Peyer's patch (tissue), 4 donors: ENCODE measurements at regions not wholly inside any gene's neighbourhood (a gene's known extent, or its start where the extent isn't known, plus 50 kb on each side); places are given as distances from the start of the nearest gene placed in this dataset.

ENCODE experiments used
- DNase-seq, 3 donors: peaks; one replicate each; pipeline ENCODE4 v3.0.0-alpha.2; 2017 to 2019
- H3K27ac ChIP-seq, 4 donors: fragments of 200-600 bp; sonication (generic); one replicate each; pipeline ENCODE4 v1.5.1; 2016 to 2019
- H3K27me3 ChIP-seq, 2 donors: fragments of 200-600 bp; sonication (generic); one replicate each; pipeline ENCODE4 v1.5.1; 2019
- H3K36me3 ChIP-seq, 3 donors: fragments of 200-600 bp; sonication (generic); one replicate each; pipeline ENCODE4 v1.5.1; 2016 to 2019
- H3K4me1 ChIP-seq, 4 donors: fragments of 200-600 bp; sonication (generic); one replicate each; pipeline ENCODE4 v1.5.1; 2016 to 2019
- H3K4me3 ChIP-seq, 4 donors: fragments of 200-600 bp; sonication (generic); 1 replicate in 3 of 4; 2 replicates in 1 of 4; pipeline ENCODE4 v1.5.1; 2016 to 2019; ENCODE audit warnings: mild to moderate bottlenecking in 1 of 4
- H3K9me3 ChIP-seq, 4 donors: fragments of 200-600 bp; sonication (generic); one replicate each; pipeline ENCODE4 v1.5.1; 2016 to 2019; ENCODE audit warnings: mild to moderate bottlenecking in 1 of 4
- POLR2A ChIP-seq, 2 donors: fragments of 450-650 bp; IDR thresholded peaks; one replicate each; pipeline ENCODE4 v1.5.1; 2017; ENCODE audit warnings: antibody characterized with exemption in 2 of 2, mild to moderate bottlenecking in 2 of 2, moderate library complexity in 2 of 2
- TF ChIP-seq, protein P1 (sequence below), 6 experiments: fragments of 450-650 bp in 4 of 6; fragments of 200-600 bp in 2 of 6; sonication (generic) in 1 of 6; IDR thresholded peaks; one replicate each; pipeline ENCODE4 v1.5.1; 2017 to 2019; ENCODE audit warnings: antibody characterized with exemption in 6 of 6, mild to moderate bottlenecking in 3 of 6, moderate library complexity in 1 of 6

DNA sequence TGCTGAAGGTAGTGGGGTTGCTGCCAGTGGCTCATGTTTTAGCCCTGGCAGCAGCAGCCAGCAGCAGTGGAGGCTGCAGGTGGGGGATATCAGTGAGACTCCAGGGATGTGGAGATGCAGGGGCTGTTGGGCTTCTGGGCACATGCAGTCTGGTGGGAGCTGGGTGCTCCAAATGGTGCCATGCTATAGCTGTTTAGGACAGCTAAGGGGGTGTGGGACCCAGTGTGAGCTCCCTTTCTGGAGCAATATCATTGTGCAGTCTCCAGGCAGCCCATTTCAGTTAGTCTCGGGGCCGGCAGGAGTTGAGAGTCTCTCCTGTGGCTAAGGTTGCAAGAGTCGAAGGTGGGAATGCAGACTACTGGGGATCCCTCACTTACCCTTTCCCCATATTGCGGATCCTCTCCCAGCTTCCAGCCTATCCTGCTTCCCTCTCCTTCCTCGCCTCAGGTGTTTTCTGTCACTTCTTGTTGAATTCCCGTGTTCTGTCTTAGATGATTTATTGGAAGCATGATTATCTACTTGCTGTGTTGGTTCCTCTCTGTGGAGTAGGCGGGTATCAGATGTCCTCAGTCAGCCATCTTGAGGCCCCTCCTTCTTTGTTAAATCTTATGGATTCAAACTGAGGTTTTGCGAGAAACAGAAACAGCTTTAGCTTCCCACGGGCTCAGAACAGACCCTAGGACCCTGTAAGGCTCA lies 112.0 kb downstream of the FAM43A start:
- Histone ChIP-seq H3K36me3 (no peaks in the 10 kb centered on the region), H3K9me3 (peaks cover 0 to 7% (median 0%) of the 10 kb centered on the region in 4 donors), H3K27ac (no peak overlapping the region), H3K27me3 (no peaks in the 10 kb centered on the region), H3K4me1 (no peaks in the 10 kb centered on the region), H3K4me3 (no peak overlapping the region)
- no peak for DNase-seq
- TF ChIP-seq, protein P1, sequence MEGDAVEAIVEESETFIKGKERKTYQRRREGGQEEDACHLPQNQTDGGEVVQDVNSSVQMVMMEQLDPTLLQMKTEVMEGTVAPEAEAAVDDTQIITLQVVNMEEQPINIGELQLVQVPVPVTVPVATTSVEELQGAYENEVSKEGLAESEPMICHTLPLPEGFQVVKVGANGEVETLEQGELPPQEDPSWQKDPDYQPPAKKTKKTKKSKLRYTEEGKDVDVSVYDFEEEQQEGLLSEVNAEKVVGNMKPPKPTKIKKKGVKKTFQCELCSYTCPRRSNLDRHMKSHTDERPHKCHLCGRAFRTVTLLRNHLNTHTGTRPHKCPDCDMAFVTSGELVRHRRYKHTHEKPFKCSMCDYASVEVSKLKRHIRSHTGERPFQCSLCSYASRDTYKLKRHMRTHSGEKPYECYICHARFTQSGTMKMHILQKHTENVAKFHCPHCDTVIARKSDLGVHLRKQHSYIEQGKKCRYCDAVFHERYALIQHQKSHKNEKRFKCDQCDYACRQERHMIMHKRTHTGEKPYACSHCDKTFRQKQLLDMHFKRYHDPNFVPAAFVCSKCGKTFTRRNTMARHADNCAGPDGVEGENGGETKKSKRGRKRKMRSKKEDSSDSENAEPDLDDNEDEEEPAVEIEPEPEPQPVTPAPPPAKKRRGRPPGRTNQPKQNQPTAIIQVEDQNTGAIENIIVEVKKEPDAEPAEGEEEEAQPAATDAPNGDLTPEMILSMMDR (IDR thresholded peaks at IDR 0.05): no peak
- TF ChIP-seq POLR2A (IDR thresholded peaks at IDR 0.05): no peak

DNA sequence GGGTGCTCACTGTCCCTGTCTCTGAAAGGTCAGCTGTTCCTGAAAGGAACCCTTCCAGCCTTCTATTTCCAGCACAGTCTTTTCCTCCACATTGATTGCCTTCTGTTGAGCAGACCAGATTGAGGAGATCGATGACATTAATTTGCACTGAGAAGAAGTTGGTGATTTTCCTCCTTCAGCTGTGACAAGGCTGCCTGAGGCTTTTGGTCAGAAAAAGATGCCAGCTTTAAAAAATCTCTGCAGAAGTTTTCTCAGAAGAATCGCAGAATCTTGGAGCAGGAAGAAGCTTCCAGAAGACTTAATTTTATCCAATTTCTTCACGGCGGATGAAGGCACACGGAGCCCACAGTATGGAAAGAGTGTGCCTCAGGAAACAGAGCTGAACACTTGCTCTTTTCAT lies 112.8 kb downstream of the FAM43A start:
- Histone ChIP-seq H3K4me1 (no peaks in the 10 kb centered on the region), H3K4me3 (no peak overlapping the region), H3K36me3 (no peaks in the 10 kb centered on the region), H3K9me3 (peaks cover 0 to 7% (median 0%) of the 10 kb centered on the region in 4 donors), H3K27me3 (no peaks in the 10 kb centered on the region), H3K27ac (no peak overlapping the region)
- TF ChIP-seq POLR2A (IDR thresholded peaks at IDR 0.05): no peak
- TF ChIP-seq, protein P1 (IDR thresholded peaks at IDR 0.05): no peak
- no peak for DNase-seq

DNA sequence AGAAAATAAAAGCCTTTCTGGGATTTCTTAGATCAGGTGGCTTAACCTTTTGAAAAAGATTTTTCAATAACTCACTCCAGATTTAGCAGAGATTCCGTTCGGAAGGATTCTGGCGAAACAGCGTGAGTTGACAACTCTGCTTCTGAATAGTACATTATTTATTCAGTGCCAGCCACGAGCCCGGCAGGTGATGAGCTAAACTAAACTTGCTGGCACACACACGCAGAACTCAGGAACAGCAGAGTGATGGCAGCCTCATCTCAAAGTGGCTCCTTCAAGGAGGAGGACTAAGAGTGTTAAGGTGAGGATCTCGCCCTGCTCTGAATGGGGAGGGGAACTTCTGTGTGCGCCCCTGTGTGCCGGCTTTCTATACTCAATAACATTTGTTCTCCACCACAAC lies 114.3 kb downstream of the FAM43A start:
- TF ChIP-seq, protein P1 (IDR thresholded peaks at IDR 0.05): no peak
- TF ChIP-seq POLR2A (IDR thresholded peaks at IDR 0.05): no peak
- no peak overlapping the region for H3K4me3 ChIP-seq
- no peaks in the 10 kb centered on the region for H3K27me3 ChIP-seq
- no peak for DNase-seq
- no peak overlapping the region for H3K27ac ChIP-seq
- H3K9me3 ChIP-seq: peaks cover 0 to 7% (median 0%) of the 10 kb centered on the region in 4 donors
- no peaks in the 10 kb centered on the region for H3K4me1 ChIP-seq
- no peaks in the 10 kb centered on the region for H3K36me3 ChIP-seq

DNA sequence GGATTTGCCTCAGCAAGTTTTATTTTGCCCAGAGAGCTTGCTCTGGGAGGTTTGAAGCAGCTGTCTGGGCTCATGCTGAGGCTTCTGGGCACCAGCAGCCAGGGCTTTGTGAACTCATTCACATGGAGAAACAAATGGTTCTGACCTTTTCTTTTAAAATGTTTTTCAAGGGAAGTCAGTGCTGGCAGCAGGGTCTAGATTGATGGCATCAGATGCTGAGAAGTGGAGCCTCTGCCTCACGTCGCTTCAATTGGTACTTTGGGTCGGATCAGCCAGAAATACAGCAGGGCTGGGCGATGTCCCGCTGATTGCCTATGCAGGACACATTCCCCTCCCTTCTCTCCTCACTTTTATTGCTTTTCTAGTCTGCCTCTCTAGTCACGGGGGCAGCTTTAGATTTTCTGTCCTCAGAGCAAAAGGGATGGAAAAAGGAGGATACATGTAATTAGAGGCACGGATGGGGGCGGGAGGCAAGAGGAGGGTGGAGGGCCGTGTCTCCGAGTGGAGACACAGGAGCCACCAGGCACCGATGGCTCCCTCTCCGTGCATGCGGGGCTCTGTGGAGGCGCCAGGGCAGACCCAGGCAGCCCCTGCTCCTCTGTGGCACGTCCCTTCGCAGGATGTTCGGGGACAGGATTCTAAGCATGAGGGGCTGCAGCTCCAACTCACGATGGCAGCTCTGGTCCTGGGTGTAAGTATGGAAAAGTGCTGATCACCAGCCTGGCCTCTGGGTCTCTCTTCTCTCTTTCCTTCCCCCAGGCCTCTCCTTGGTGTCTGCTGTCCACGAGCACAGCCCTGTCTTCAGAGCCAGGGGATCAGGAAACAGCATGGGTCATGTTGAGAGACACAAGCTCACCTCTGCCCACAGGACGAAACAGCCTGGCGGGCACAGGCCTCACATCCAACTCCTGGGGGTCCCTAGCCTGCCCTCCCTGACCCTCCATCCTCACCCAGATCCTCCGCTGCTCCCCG lies 116.1 kb downstream of the FAM43A start:
- TF ChIP-seq, protein P1 (IDR thresholded peaks at IDR 0.05): no peak
- no peak for TF ChIP-seq POLR2A (IDR thresholded peaks at IDR 0.05)

DNA sequence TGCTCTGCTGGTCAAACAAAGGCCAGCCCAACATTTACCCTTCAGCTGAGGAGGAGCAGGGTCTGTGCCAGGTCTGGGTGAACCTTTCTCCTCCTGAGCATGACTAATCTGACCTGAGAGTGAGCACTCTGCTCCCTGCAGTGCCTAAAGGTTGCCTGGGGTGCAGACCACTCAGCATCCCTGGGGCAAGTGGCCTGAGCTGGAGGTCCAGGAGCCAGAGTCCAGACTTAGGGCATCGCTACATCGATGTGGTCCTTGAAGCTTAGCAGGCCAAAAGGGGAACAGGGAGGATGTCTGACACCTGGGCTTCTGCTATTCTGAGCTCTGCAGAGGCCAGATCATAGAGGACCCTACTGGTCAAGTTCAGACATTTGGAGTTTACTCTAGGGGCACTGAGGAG lies 119.1 kb downstream of the FAM43A start:
- Histone ChIP-seq H3K4me1 (no peaks in the 10 kb centered on the region), H3K36me3 (no peaks in the 10 kb centered on the region), H3K4me3 (no peak overlapping the region), H3K27me3 (no peaks in the 10 kb centered on the region), H3K27ac (no peak overlapping the region), H3K9me3 (no peaks in the 10 kb centered on the region)
- no peak for DNase-seq
- TF ChIP-seq POLR2A (IDR thresholded peaks at IDR 0.05): no peak
- TF ChIP-seq, protein P1 (IDR thresholded peaks at IDR 0.05): no peak

More for the DNA sequence above, 116.1 kb downstream of the FAM43A start:
- H3K9me3 ChIP-seq: no peaks in the 10 kb centered on the region
- H3K4me1 ChIP-seq: no peaks in the 10 kb centered on the region
- H3K27me3 ChIP-seq: no peaks in the 10 kb centered on the region
- DNase-seq: no peak
- H3K27ac ChIP-seq: no peak overlapping the region
- no peak overlapping the region for H3K4me3 ChIP-seq
- H3K36me3 ChIP-seq: no peaks in the 10 kb centered on the region
